HEK293 (cell line): ENCODE measurements at regions not wholly inside any gene's neighbourhood (a gene's known extent, or its start where the extent isn't known, plus 50 kb on each side); places are given as distances from the start of the nearest gene placed in this dataset.

Experiments
- BCL11B ChIP-seq: fragments of 450-650 bp; formaldehyde crosslinking; IDR thresholded peaks from 2 replicates; pipeline ENCODE4 v1.5.1; 2016; ENCODE audit warnings: low read depth, missing biosample characterization, missing genetic modification characterization
- BCL6B ChIP-seq: fragments of 450-650 bp; formaldehyde crosslinking; IDR thresholded peaks from 2 replicates; pipeline ENCODE4 v1.5.1; 2017; ENCODE audit warnings: missing biosample characterization, missing genetic modification characterization
- GLI2 ChIP-seq: fragments of 450-650 bp; formaldehyde crosslinking; IDR thresholded peaks from 2 replicates; pipeline ENCODE4; 2017; ENCODE audit warnings: missing biosample characterization, missing genetic modification characterization, low read depth, borderline replicate concordance
- GLIS1 ChIP-seq: fragments of 450-650 bp; formaldehyde crosslinking; IDR thresholded peaks from 2 replicates; pipeline ENCODE4 v1.5.1; 2016; ENCODE audit warnings: missing biosample characterization, missing genetic modification characterization
- HOXC10 ChIP-seq: sonication (generic); formaldehyde crosslinking; IDR thresholded peaks from 2 replicates; pipeline ENCODE4 v1.8.1; 2023; ENCODE audit warnings: mild to moderate bottlenecking, missing genetic modification reagents
- IKZF3 ChIP-seq: fragments of 450-650 bp; IDR thresholded peaks from 2 replicates; pipeline ENCODE4 v1.5.0; 2018; ENCODE audit warnings: missing biosample characterization, mild to moderate bottlenecking, missing genetic modification characterization, moderate library complexity
- KLF16 ChIP-seq: fragments of 450-650 bp; formaldehyde crosslinking; IDR thresholded peaks from 2 replicates; pipeline ENCODE4 v1.5.1; 2017; ENCODE audit warnings: missing biosample characterization, missing genetic modification characterization
- KLF17 ChIP-seq: fragments of 450-650 bp; formaldehyde crosslinking; IDR thresholded peaks from 2 replicates; pipeline ENCODE4 v1.5.1; 2016; ENCODE audit warnings: missing biosample characterization, missing genetic modification characterization
- PATZ1 ChIP-seq: fragments of 450-650 bp; formaldehyde crosslinking; IDR thresholded peaks from 2 replicates; pipeline ENCODE4 v1.5.1; 2016; ENCODE audit warnings: missing biosample characterization, missing genetic modification characterization
- RBAK ChIP-seq: fragments of 450-650 bp; formaldehyde crosslinking; IDR thresholded peaks from 2 replicates; pipeline ENCODE4 v1.5.1; 2016; ENCODE audit warnings: missing biosample characterization, missing genetic modification characterization
- SALL2 ChIP-seq: fragments of 450-650 bp; formaldehyde crosslinking; IDR thresholded peaks from 2 replicates; pipeline ENCODE4 v1.5.0; 2017; ENCODE audit warnings: missing biosample characterization, mild to moderate bottlenecking, missing genetic modification characterization, borderline replicate concordance
- ZBTB17 ChIP-seq: fragments of 450-650 bp; formaldehyde crosslinking; IDR thresholded peaks from 2 replicates; pipeline ENCODE4 v1.5.1; 2016; ENCODE audit warnings: missing biosample characterization, missing genetic modification characterization
- ZBTB20 ChIP-seq: fragments of 450-650 bp; formaldehyde crosslinking; IDR thresholded peaks from 2 replicates; pipeline ENCODE4 v1.5.1; 2016; ENCODE audit warnings: missing biosample characterization, missing genetic modification characterization
- ZBTB21 ChIP-seq: fragments of 450-650 bp; formaldehyde crosslinking; IDR thresholded peaks from 2 replicates; pipeline ENCODE4 v1.5.1; 2017; ENCODE audit warnings: missing biosample characterization, missing genetic modification characterization
- ZBTB26 ChIP-seq: fragments of 450-650 bp; formaldehyde crosslinking; optimal IDR thresholded peaks from 2 replicates; pipeline ENCODE3; 2016; ENCODE audit warnings: missing biosample characterization, mild to moderate bottlenecking, missing genetic modification characterization
- ZBTB44 ChIP-seq: fragments of 450-650 bp; IDR thresholded peaks from 2 replicates; pipeline ENCODE4 v1.5.1; 2018; ENCODE audit warnings: missing biosample characterization, mild to moderate bottlenecking, missing genetic modification characterization
- ZFP41 ChIP-seq: fragments of 450-650 bp; formaldehyde crosslinking; IDR thresholded peaks from 2 replicates; pipeline ENCODE4 v1.5.1; 2016; ENCODE audit warnings: missing biosample characterization, missing genetic modification characterization, borderline replicate concordance
- ZIC2 ChIP-seq: fragments of 450-650 bp; formaldehyde crosslinking; IDR thresholded peaks from 2 replicates; pipeline ENCODE4 v1.5.1; 2016; ENCODE audit warnings: missing biosample characterization, missing genetic modification characterization
- ZNF16 ChIP-seq: fragments of 450-650 bp; formaldehyde crosslinking; IDR thresholded peaks from 2 replicates; pipeline ENCODE4 v1.5.1; 2016; ENCODE audit warnings: low read depth, missing biosample characterization, missing genetic modification characterization
- ZNF174 ChIP-seq: fragments of 450-650 bp; formaldehyde crosslinking; IDR thresholded peaks from 2 replicates; pipeline ENCODE4 v1.5.0; 2017; ENCODE audit warnings: missing biosample characterization, mild to moderate bottlenecking, missing genetic modification characterization
- ZNF2 ChIP-seq: fragments of 450-650 bp; formaldehyde crosslinking; IDR thresholded peaks from 2 replicates; pipeline ENCODE4 v1.5.1; 2016; ENCODE audit warnings: missing biosample characterization, missing genetic modification characterization
- ZNF202 ChIP-seq: fragments of 450-650 bp; formaldehyde crosslinking; IDR thresholded peaks from 2 replicates; pipeline ENCODE4 v1.5.1; 2016; ENCODE audit warnings: missing biosample characterization, missing genetic modification characterization, borderline replicate concordance
- ZNF354C ChIP-seq: fragments of 450-650 bp; formaldehyde crosslinking; IDR thresholded peaks from 2 replicates; pipeline ENCODE4 v1.5.1; 2016; ENCODE audit warnings: missing biosample characterization, missing genetic modification characterization, low read depth, borderline replicate concordance
- ZNF398 ChIP-seq: fragments of 450-650 bp; formaldehyde crosslinking; IDR thresholded peaks from 2 replicates; pipeline ENCODE4 v1.5.1; 2017; ENCODE audit warnings: missing biosample characterization, missing genetic modification characterization
- ZNF404 ChIP-seq: fragments of 450-650 bp; formaldehyde crosslinking; IDR thresholded peaks from 2 replicates; pipeline ENCODE4 v1.5.1; 2017; ENCODE audit warnings: missing biosample characterization, missing genetic modification characterization
- ZNF560 ChIP-seq: fragments of 450-650 bp; formaldehyde crosslinking; IDR thresholded peaks from 2 replicates; pipeline ENCODE4 v1.5.1; 2017; ENCODE audit warnings: missing biosample characterization, missing genetic modification characterization, borderline replicate concordance
- ZNF561 ChIP-seq: fragments of 450-650 bp; IDR thresholded peaks from 2 replicates; pipeline ENCODE4 v1.5.1; 2018; ENCODE audit warnings: missing biosample characterization, missing genetic modification characterization, borderline replicate concordance
- ZNF664 ChIP-seq: fragments of 450-650 bp; formaldehyde crosslinking; IDR thresholded peaks from 2 replicates; pipeline ENCODE4 v1.5.1; 2016; ENCODE audit warnings: missing biosample characterization, missing genetic modification characterization
- ZNF677 ChIP-seq: fragments of 450-650 bp; IDR thresholded peaks from 2 replicates; pipeline ENCODE4 v1.5.0; 2018; ENCODE audit warnings: missing biosample characterization, mild to moderate bottlenecking, missing genetic modification characterization, moderate library complexity
- ZNF704 ChIP-seq: fragments of 450-650 bp; formaldehyde crosslinking; IDR thresholded peaks from 2 replicates; pipeline ENCODE4 v1.5.1; 2016; ENCODE audit warnings: missing biosample characterization, missing genetic modification characterization
- ZNF837 ChIP-seq: fragments of 450-650 bp; formaldehyde crosslinking; IDR thresholded peaks from 2 replicates; pipeline ENCODE4 v1.5.1; 2016; ENCODE audit warnings: missing biosample characterization, missing genetic modification characterization
- ZSCAN30 ChIP-seq: fragments of 450-650 bp; IDR thresholded peaks from 2 replicates; pipeline ENCODE4 v1.5.1; 2018; ENCODE audit warnings: missing biosample characterization, mild to moderate bottlenecking, missing genetic modification characterization, moderate library complexity

GRCh38 chr5:135662061-135662481, 83.3 kb upstream of the CXCL14 start (continued):
- TF ChIP-seq PATZ1 (tag by site-specific recombination) (no peak), GLI2 (no peak), ZIC2 (peak; percentile 97), ZNF561 (tag by site-specific recombination) (peak; percentile 47; the same call in 1 of the 2 replicates), ZNF202 (tag by site-specific recombination) (no peak), ZSCAN30 (tag by site-specific recombination) (no peak), ZNF560 (tag by site-specific recombination) (no peak), ZNF837 (tag by site-specific recombination) (no peak), ZBTB21 (tag by site-specific recombination) (no peak), ZNF354C (tag by site-specific recombination) (no peak), KLF16 (tag by site-specific recombination) (no peak), ZNF2 (no peak), ZBTB17 (tag by site-specific recombination) (no peak), ZNF174 (tag by site-specific recombination) (no peak), GLIS1 (tag by site-specific recombination) (peak; percentile 92), ZNF704 (no peak), BCL6B (tag by site-specific recombination) (no peak), ZNF404 (tag by site-specific recombination) (no peak), BCL11B (no peak), ZFP41 (tag by site-specific recombination) (no peak), ZNF664 (tag by site-specific recombination) (peak; percentile 21; the same call in 1 of the 2 replicates), SALL2 (tag by site-specific recombination) (no peak), IKZF3 (peak; percentile 23; the same call in 1 of the 2 replicates), RBAK (tag by site-specific recombination) (no peak), HOXC10 (CRISPR knock-in tag) (no peak), ZBTB44 (peak; percentile 96), ZNF677 (tag by site-specific recombination) (no peak), KLF17 (tag by site-specific recombination) (no peak), ZBTB20 (tag by site-specific recombination) (no peak), ZBTB26 (no peak), ZNF16 (no peak), ZNF398 (tag by site-specific recombination) (no peak)
